HEK293 (cell line): ENCODE measurements at regions not wholly inside any gene's neighbourhood (a gene's known extent, or its start where the extent isn't known, plus 50 kb on each side); places are given as distances from the start of the nearest gene placed in this dataset.

Experiments
- BCL11A ChIP-seq: fragments of 450-650 bp; formaldehyde crosslinking; IDR thresholded peaks from 2 replicates; pipeline ENCODE4 v1.5.1; 2016; ENCODE audit warnings: low read depth, missing biosample characterization, missing genetic modification characterization
- CTCF ChIP-seq: fragments of 450-650 bp; formaldehyde crosslinking; IDR thresholded peaks from 2 replicates; pipeline ENCODE4 v1.5.1; 2016; ENCODE audit warnings: missing biosample characterization, missing genetic modification characterization
- HOXA7 ChIP-seq: sonication (generic); formaldehyde crosslinking; IDR thresholded peaks from 2 replicates; pipeline ENCODE4 v1.8.1; 2022; ENCODE audit warnings: missing genetic modification reagents, borderline replicate concordance
- ZBTB1 ChIP-seq: fragments of 450-650 bp; formaldehyde crosslinking; IDR thresholded peaks from 2 replicates; pipeline ENCODE4 v1.5.1; 2016; ENCODE audit warnings: missing biosample characterization, missing genetic modification characterization
- ZNF174 ChIP-seq: fragments of 450-650 bp; formaldehyde crosslinking; IDR thresholded peaks from 2 replicates; pipeline ENCODE4 v1.5.0; 2017; ENCODE audit warnings: missing biosample characterization, mild to moderate bottlenecking, missing genetic modification characterization
- ZNF239 ChIP-seq: fragments of 450-650 bp; formaldehyde crosslinking; IDR thresholded peaks from 2 replicates; pipeline ENCODE4 v1.5.1; 2016; ENCODE audit warnings: missing biosample characterization, missing genetic modification characterization
- TF ChIP-seq, protein P1 (sequence below): fragments of 450-650 bp; formaldehyde crosslinking; IDR thresholded peaks from 2 replicates; pipeline ENCODE4 v1.5.1; 2016; ENCODE audit warnings: missing biosample characterization, missing genetic modification characterization, low read depth

DNA sequence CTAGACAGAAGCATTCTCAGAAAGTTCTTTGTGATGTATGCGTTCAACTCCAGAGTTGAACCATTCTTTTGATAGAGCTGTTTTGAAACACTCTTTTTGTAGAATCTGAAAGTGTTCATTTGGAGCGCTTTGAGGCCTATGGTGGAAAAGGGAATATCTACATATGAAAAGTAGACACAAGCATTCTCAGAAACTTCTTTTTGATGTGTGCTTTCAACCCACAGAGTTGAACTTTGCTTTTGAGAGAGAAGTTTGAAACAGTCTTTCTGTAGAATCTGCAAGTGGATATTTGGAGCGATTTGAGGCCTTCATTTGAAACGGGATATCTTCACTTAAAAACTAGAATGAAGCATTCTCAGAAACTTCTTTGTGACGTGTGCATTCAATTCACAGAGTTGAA, 582.6 kb upstream of the ZNF337 start:
- TF ChIP-seq, protein P1, sequence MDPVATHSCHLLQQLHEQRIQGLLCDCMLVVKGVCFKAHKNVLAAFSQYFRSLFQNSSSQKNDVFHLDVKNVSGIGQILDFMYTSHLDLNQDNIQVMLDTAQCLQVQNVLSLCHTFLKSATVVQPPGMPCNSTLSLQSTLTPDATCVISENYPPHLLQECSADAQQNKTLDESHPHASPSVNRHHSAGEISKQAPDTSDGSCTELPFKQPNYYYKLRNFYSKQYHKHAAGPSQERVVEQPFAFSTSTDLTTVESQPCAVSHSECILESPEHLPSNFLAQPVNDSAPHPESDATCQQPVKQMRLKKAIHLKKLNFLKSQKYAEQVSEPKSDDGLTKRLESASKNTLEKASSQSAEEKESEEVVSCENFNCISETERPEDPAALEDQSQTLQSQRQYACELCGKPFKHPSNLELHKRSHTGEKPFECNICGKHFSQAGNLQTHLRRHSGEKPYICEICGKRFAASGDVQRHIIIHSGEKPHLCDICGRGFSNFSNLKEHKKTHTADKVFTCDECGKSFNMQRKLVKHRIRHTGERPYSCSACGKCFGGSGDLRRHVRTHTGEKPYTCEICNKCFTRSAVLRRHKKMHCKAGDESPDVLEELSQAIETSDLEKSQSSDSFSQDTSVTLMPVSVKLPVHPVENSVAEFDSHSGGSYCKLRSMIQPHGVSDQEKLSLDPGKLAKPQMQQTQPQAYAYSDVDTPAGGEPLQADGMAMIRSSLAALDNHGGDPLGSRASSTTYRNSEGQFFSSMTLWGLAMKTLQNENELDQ (tag by site-specific recombination): no peak
- no peak for TF ChIP-seq CTCF (tag by site-specific recombination)
- TF ChIP-seq HOXA7 (CRISPR knock-in tag): no peak
- no peak for TF ChIP-seq ZNF239 (tag by site-specific recombination)
- TF ChIP-seq ZBTB1 (tag by site-specific recombination): no peak
- TF ChIP-seq BCL11A (tag by site-specific recombination): no peak
- TF ChIP-seq ZNF174 (tag by site-specific recombination): no peak
